ENCODE measurements at regions not wholly inside any gene's neighbourhood (a gene's known extent, or its start where the extent isn't known, plus 50 kb on each side); places are given as distances from the start of the nearest gene placed in this dataset.

DNA sequence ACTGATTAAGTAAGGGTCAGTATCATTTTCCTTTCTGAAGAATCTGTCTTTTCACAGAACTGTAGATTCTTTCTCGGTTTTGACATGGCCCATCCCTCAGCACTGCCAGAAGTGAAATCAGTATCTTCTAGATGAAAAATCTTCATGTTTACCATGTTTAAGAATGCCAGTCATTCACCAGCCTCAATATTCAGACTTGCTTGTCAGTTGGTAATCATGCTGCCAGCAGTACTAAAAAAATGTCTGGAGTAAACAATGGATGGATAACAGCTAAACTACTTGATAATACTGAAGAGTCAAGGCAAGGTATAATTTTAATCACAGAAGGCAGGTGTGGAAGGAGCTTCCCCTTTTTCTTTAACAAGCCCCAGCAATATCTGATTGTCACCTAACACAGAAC lies 306.8 kb upstream of the DMAC1 start:
- TF ChIP-seq CTCF (IDR thresholded peaks at IDR 0.05) (no peak), POLR2A (IDR thresholded peaks at IDR 0.05) (no peak)
